Endothelial cell of umbilical vein (primary cell): ENCODE measurements at regions not wholly inside any gene's neighbourhood (a gene's known extent, or its start where the extent isn't known, plus 50 kb on each side); places are given as distances from the start of the nearest gene placed in this dataset.

Source experiments
- BruUV-seq: library from RNA; stranded (reverse); fragments of 400-500 nt; replicated peaks from 2 replicates; lab custom pipeline; 2021; lab: Mats Ljungman, UMichigan
- CTCF ChIA-PET: fragments of 300-600, 350-600 bp; sonication (Branson Sonifier 250); formaldehyde crosslinking; loops from one replicate; lab custom pipeline; 2021; ENCODE audit warnings: antibody characterized with exemption, inconsistent platforms; lab: Charles Lee
- POLR2A ChIA-PET: fragments of 300-600, 350-600 bp; sonication (Branson Sonifier 250); formaldehyde crosslinking; loops from one replicate; lab custom pipeline; 2021; ENCODE audit warnings: antibody characterized with exemption, inconsistent platforms; lab: Charles Lee
- DNase-seq: peaks from one replicate; pipeline ENCODE4 v3.0.0-alpha.2; 2011; ENCODE audit warnings: low read depth, low spot score
- FAIRE-seq: peaks from 2 replicates; lab custom pipeline; 2011; peaks lifted over from hg19 to GRCh38; lab: Jason Lieb, UNC
- H2AFZ ChIP-seq: 2 replicates; pipeline ENCODE4 v1.6.0; 2012; ENCODE audit warnings: low read depth, low read length, control low read depth, inconsistent platforms
- H3K27ac ChIP-seq: 2 replicates; pipeline ENCODE4 v1.5.1; 2011; ENCODE audit warnings: low read depth, mild to moderate bottlenecking, control low read depth, low read length, moderate library complexity; ENCODE audit not compliant: insufficient read depth
- H3K27me3 ChIP-seq, 2 experiments: 2 replicates each; pipeline versions ENCODE4 v1.6.0 to v1.6.1; 2011; ENCODE audit warnings: low read length in 2 of 2, mixed read lengths in 1 of 2; ENCODE audit not compliant: control insufficient read depth in 2 of 2, insufficient read depth in 2 of 2
- H3K36me3 ChIP-seq, 2 experiments: 2 replicates in 1 of 2; 3 replicates in 1 of 2; pipeline ENCODE4 v1.5.1; 2011; ENCODE audit warnings: low read length in 2 of 2, mild to moderate bottlenecking in 1 of 2, moderate library complexity in 1 of 2; ENCODE audit not compliant: control insufficient read depth in 2 of 2, insufficient read depth in 2 of 2; ENCODE audit errors: extremely low read depth in 1 of 2
- H3K4me1 ChIP-seq: 3 replicates; pipeline ENCODE4 v1.5.1; 2011; ENCODE audit warnings: mild to moderate bottlenecking, low read length; ENCODE audit not compliant: control insufficient read depth, insufficient read depth; ENCODE audit errors: extremely low read depth
- H3K4me2 ChIP-seq: 2 replicates; pipeline ENCODE4 v1.6.1; 2011; ENCODE audit warnings: low read length, control low read depth, mixed read lengths; ENCODE audit not compliant: insufficient read depth
- H3K4me3 ChIP-seq, 3 experiments: fragments of 200-600 bp in 1 of 3; sonication (generic), shearing (Covaris generic) in 1 of 3; replicated peaks in 1 of 3; 2 replicates each; pipeline ENCODE4 v1.5.1; 2011 to 2016; ENCODE audit warnings: control low read depth in 3 of 3, low read length in 3 of 3, mild to moderate bottlenecking in 2 of 3, inconsistent platforms in 1 of 3, low read depth in 1 of 3, moderate library complexity in 1 of 3; ENCODE audit not compliant: insufficient read depth in 1 of 3
- H3K79me2 ChIP-seq: 2 replicates; pipeline ENCODE4 v1.6.0; 2012; ENCODE audit warnings: low read length, inconsistent platforms; ENCODE audit not compliant: control insufficient read depth, insufficient read depth
- H3K9ac ChIP-seq: replicated peaks from 2 replicates; pipeline ENCODE3; 2011; ENCODE audit warnings: low read length, control low read depth; ENCODE audit not compliant: insufficient read depth; ENCODE audit errors: extremely low read depth
- H3K9me1 ChIP-seq: replicated peaks from 3 replicates; pipeline ENCODE4 v1.6.0; 2011; ENCODE audit warnings: mild to moderate bottlenecking, low read length; ENCODE audit not compliant: control insufficient read depth, insufficient read depth; ENCODE audit errors: extremely low read depth
- H3K9me3 ChIP-seq: replicated peaks from 2 replicates; pipeline ENCODE4 v1.5.1; 2012; ENCODE audit warnings: low read length, inconsistent platforms; ENCODE audit not compliant: control insufficient read depth, insufficient read depth
- H4K20me1 ChIP-seq: replicated peaks from 2 replicates; pipeline ENCODE3; 2011; ENCODE audit warnings: mild to moderate bottlenecking, low read length; ENCODE audit not compliant: control insufficient read depth, insufficient read depth; ENCODE audit errors: extremely low read depth
- EZH2 ChIP-seq: IDR thresholded peaks from 2 replicates; pipeline ENCODE4 v1.6.1; 2012; ENCODE audit warnings: borderline replicate concordance, low read depth, mild to moderate bottlenecking, moderate library complexity, low read length, inconsistent platforms; ENCODE audit not compliant: severe bottlenecking
- FOS ChIP-seq: IDR thresholded peaks from 2 replicates; pipeline ENCODE4 v1.6.1; 2011; ENCODE audit warnings: mild to moderate bottlenecking, low read length, moderate library complexity, borderline replicate concordance; ENCODE audit not compliant: insufficient read depth
- GATA2 ChIP-seq: IDR thresholded peaks from 2 replicates; pipeline ENCODE4 v1.7.0; 2011; ENCODE audit warnings: low read depth, mild to moderate bottlenecking, moderate library complexity, mixed read lengths, low read length; ENCODE audit not compliant: insufficient read length, insufficient read depth
- JUN ChIP-seq: IDR thresholded peaks from 2 replicates; pipeline ENCODE4 v1.6.1; 2011; ENCODE audit warnings: borderline replicate concordance, low read depth; ENCODE audit not compliant: insufficient read length, insufficient read depth
- MYC ChIP-seq: IDR thresholded peaks from one replicate; pipeline ENCODE4 v1.6.1; 2011; ENCODE audit warnings: mild to moderate bottlenecking, low read depth, low read length
- POLR2A ChIP-seq: IDR thresholded peaks from 2 replicates; pipeline ENCODE4 v1.6.1; 2012; ENCODE audit warnings: low read depth, mild to moderate bottlenecking, control low read depth, low read length
- POLR2AphosphoS5 ChIP-seq: IDR thresholded peaks from 2 replicates; pipeline ENCODE4 v1.6.1; 2012; ENCODE audit warnings: low read depth, mild to moderate bottlenecking, control low read depth, low read length, moderate library complexity; ENCODE audit not compliant: insufficient read depth
- dilution Hi-C: fragments of 300-500 bp; cut with MboI; formaldehyde crosslinking; loops from one replicate; pipeline ENCODE4 v1.15.0; 2019; ENCODE audit warnings: low sequenced_read_pairs; ENCODE audit not compliant: extremely low pct_ligation_motif_present
- intact Hi-C: fragments of 100-400 bp; cut with micrococcal nuclease; formaldehyde crosslinking; loops from one replicate; pipeline ENCODE4 v1.10.0; 2022
- TF ChIP-seq, protein P1 (sequence below): IDR thresholded peaks from 2 replicates; pipeline ENCODE4 v1.6.1; 2011; ENCODE audit not compliant: insufficient read depth, insufficient read length
- TF ChIP-seq, protein P2 (sequence below), 2 donors: IDR thresholded peaks; 1 replicate in 1 of 2; 2 replicates in 1 of 2; pipeline ENCODE4 v1.5.1; 2011; ENCODE audit warnings: low read length in 2 of 2, mild to moderate bottlenecking in 2 of 2, moderate library complexity in 2 of 2, control low read depth in 1 of 2, inconsistent platforms in 1 of 2, low read depth in 1 of 2; ENCODE audit not compliant: insufficient read depth in 1 of 2; ENCODE audit errors: extremely low read depth in 1 of 2

DNA sequence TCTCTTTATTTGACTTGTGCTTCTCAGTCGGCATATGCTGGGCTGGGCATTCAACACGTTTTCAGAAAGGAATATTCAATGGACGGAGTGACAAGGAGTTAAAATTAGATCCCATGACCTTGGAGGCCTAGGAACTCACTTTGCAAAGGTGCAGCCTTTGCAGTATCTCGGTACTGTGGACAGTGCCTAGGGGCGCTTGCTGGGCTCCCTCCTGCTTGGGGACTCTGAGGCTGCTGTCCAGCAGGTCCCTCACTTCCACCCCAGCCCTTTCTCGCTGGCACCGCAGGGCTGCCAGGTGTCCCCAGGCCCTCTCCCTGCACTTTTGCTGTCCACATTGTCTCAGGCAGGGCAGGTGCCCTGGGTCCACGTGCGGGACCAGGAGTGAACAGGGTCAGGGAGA is 255.5 kb upstream of the B3GAT1 start:
- Histone ChIP-seq H3K9me1 (no peaks in the 10 kb centered on the region), H3K27ac (no peak overlapping the region), H3K36me3 (no peaks in the 10 kb centered on the region), H3K9me3 (peaks cover 2% of the 10 kb centered on the region), H3K4me1 (no peaks in the 10 kb centered on the region), H4K20me1 (no peaks in the 10 kb centered on the region), H3K27me3 (no peaks in the 10 kb centered on the region), H3K9ac (no peak overlapping the region), H3K4me2 (no peak overlapping the region), H3K4me3 (no peak overlapping the region), H2AFZ (no peak overlapping the region), H3K79me2 (no peaks in the 10 kb centered on the region)
- CTCF ChIA-PET = no interaction called here
- dilution Hi-C loops (no loop called here), intact Hi-C loops (no loop called here)
- no TSS peak for BruUV-seq
- TF ChIP-seq FOS (no peak), GATA2 (no peak), POLR2AphosphoS5 (no peak), POLR2A (no peak), MYC (no peak), EZH2 (no peak), JUN (no peak)
- TF ChIP-seq, protein P1, sequence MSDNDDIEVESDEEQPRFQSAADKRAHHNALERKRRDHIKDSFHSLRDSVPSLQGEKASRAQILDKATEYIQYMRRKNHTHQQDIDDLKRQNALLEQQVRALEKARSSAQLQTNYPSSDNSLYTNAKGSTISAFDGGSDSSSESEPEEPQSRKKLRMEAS = no peak
- TF ChIP-seq, protein P2, sequence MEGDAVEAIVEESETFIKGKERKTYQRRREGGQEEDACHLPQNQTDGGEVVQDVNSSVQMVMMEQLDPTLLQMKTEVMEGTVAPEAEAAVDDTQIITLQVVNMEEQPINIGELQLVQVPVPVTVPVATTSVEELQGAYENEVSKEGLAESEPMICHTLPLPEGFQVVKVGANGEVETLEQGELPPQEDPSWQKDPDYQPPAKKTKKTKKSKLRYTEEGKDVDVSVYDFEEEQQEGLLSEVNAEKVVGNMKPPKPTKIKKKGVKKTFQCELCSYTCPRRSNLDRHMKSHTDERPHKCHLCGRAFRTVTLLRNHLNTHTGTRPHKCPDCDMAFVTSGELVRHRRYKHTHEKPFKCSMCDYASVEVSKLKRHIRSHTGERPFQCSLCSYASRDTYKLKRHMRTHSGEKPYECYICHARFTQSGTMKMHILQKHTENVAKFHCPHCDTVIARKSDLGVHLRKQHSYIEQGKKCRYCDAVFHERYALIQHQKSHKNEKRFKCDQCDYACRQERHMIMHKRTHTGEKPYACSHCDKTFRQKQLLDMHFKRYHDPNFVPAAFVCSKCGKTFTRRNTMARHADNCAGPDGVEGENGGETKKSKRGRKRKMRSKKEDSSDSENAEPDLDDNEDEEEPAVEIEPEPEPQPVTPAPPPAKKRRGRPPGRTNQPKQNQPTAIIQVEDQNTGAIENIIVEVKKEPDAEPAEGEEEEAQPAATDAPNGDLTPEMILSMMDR (IDR thresholded peaks at IDR 0.05; ENCODE audit: extremely low read depth in 1 of 2, insufficient read depth in 1 of 2, low read depth in 1 of 2, low read length in 2 of 2) = no peak
- FAIRE-seq (no peak), DNase-seq (no peak)
- POLR2A ChIA-PET = no interaction called here
